Activated T-cell treated with anti-CD3 and anti-CD28 coated beads, Interleukin-2, amount 50 U/mL, for 4 hours (primary cell): ENCODE measurements at regions not wholly inside any gene's neighbourhood (a gene's known extent, or its start where the extent isn't known, plus 50 kb on each side); places are given as distances from the start of the nearest gene placed in this dataset.

Experiments
- ATAC-seq, 2 donors: fragments of 200-7000 bp; cut with Tn5 transposase; one replicate each; pipeline ENCODE4 v1.10.0; 2021
- DNase-seq: peaks from one replicate; pipeline ENCODE4 v3.0.0-alpha.2; 2020
- H3K27me3 Mint-ChIP-seq: one replicate; pipeline ENCODE4 v1.8.0; 2021; ENCODE audit warnings: low read depth, mixed read lengths
- H3K36me3 Mint-ChIP-seq: one replicate; pipeline ENCODE4 v1.8.0; 2022; ENCODE audit warnings: mixed read lengths; ENCODE audit not compliant: insufficient read depth
- H3K4me1 Mint-ChIP-seq: one replicate; pipeline ENCODE4 v1.8.0; 2021; ENCODE audit warnings: low read depth, mixed read lengths
- H3K4me3 Mint-ChIP-seq: one replicate; pipeline ENCODE4 v1.8.0; 2021; ENCODE audit warnings: mild to moderate bottlenecking, moderate library complexity, mixed read lengths
- H3K9me3 Mint-ChIP-seq: one replicate; pipeline ENCODE4 v1.8.0; 2021; ENCODE audit warnings: mixed read lengths

- ATAC-seq (no peak), DNase-seq (no peak)
- Mint-ChIP-seq H3K27me3 (no peaks in the 10 kb centered on the region), H3K4me1 (no peaks in the 10 kb centered on the region), H3K9me3 (no peaks in the 10 kb centered on the region), H3K36me3 (no peaks in the 10 kb centered on the region), H3K4me3 (no peak overlapping the region)
Measured at GRCh38 chr2:239516286-239516953, 115.6 kb upstream of the HDAC4 start.

GRCh38 chr2:239514754-239515530 lies 114.1 kb upstream of the HDAC4 start:
- Mint-ChIP-seq H3K4me1 (no peaks in the 10 kb centered on the region), H3K27me3 (no peaks in the 10 kb centered on the region), H3K36me3 (no peaks in the 10 kb centered on the region), H3K9me3 (no peaks in the 10 kb centered on the region), H3K4me3 (no peak overlapping the region)
- ATAC-seq (no peak), DNase-seq (no peak)

- Mint-ChIP-seq H3K4me3 (no peak overlapping the region), H3K9me3 (no peaks in the 10 kb centered on the region), H3K4me1 (no peaks in the 10 kb centered on the region), H3K36me3 (no peaks in the 10 kb centered on the region), H3K27me3 (no peaks in the 10 kb centered on the region)
- ATAC-seq (no peak), DNase-seq (no peak)
Measured at GRCh38 chr2:239512054-239512453, 111.2 kb upstream of the HDAC4 start.

GRCh38 chr2:239509373-239510143 lies 108.7 kb upstream of the HDAC4 start:
- H3K36me3 Mint-ChIP-seq: no peaks in the 10 kb centered on the region
- ATAC-seq: no peak
- no peaks in the 10 kb centered on the region for H3K9me3 Mint-ChIP-seq
- DNase-seq: no peak
- H3K27me3 Mint-ChIP-seq: no peaks in the 10 kb centered on the region
- H3K4me3 Mint-ChIP-seq: no peak overlapping the region
- no peaks in the 10 kb centered on the region for H3K4me1 Mint-ChIP-seq

- no peak for DNase-seq
- Mint-ChIP-seq H3K4me1 (no peaks in the 10 kb centered on the region), H3K4me3 (no peak overlapping the region), H3K9me3 (no peaks in the 10 kb centered on the region), H3K36me3 (no peaks in the 10 kb centered on the region), H3K27me3 (no peaks in the 10 kb centered on the region)
- ATAC-seq: no peak
Measured at GRCh38 chr2:239508261-239508660, 107.4 kb upstream of the HDAC4 start.

- Mint-ChIP-seq H3K27me3 (no peaks in the 10 kb centered on the region), H3K4me1 (no peaks in the 10 kb centered on the region), H3K9me3 (no peaks in the 10 kb centered on the region), H3K36me3 (no peaks in the 10 kb centered on the region), H3K4me3 (no peak overlapping the region)
- ATAC-seq: no peak
- no peak for DNase-seq
Measured at GRCh38 chr2:239507576-239508258, 106.9 kb upstream of the HDAC4 start.

GRCh38 chr2:239506961-239507360 lies 106.1 kb upstream of the HDAC4 start:
- H3K4me1 Mint-ChIP-seq: no peaks in the 10 kb centered on the region
- no peaks in the 10 kb centered on the region for H3K36me3 Mint-ChIP-seq
- DNase-seq (no peak), ATAC-seq (no peak)
- no peaks in the 10 kb centered on the region for H3K27me3 Mint-ChIP-seq
- H3K9me3 Mint-ChIP-seq: no peaks in the 10 kb centered on the region
- no peak overlapping the region for H3K4me3 Mint-ChIP-seq

GRCh38 chr2:239506101-239506857 lies 105.5 kb upstream of the HDAC4 start:
- Mint-ChIP-seq H3K36me3 (no peaks in the 10 kb centered on the region), H3K4me1 (no peaks in the 10 kb centered on the region), H3K27me3 (no peaks in the 10 kb centered on the region), H3K4me3 (no peak overlapping the region), H3K9me3 (no peaks in the 10 kb centered on the region)
- ATAC-seq (no peak), DNase-seq (no peak)

- no peaks in the 10 kb centered on the region for H3K27me3 Mint-ChIP-seq
- ATAC-seq (no peak), DNase-seq (no peak)
- H3K4me3 Mint-ChIP-seq: no peak overlapping the region
- no peaks in the 10 kb centered on the region for H3K4me1 Mint-ChIP-seq
- no peaks in the 10 kb centered on the region for H3K9me3 Mint-ChIP-seq
- no peaks in the 10 kb centered on the region for H3K36me3 Mint-ChIP-seq
Measured at GRCh38 chr2:239504643-239505235, 103.9 kb upstream of the HDAC4 start.

- Mint-ChIP-seq H3K4me3 (no peak overlapping the region), H3K9me3 (no peaks in the 10 kb centered on the region), H3K27me3 (no peaks in the 10 kb centered on the region), H3K36me3 (no peaks in the 10 kb centered on the region), H3K4me1 (no peaks in the 10 kb centered on the region)
- ATAC-seq: no peak
- no peak for DNase-seq
Measured at GRCh38 chr2:239502430-239503186, 101.8 kb upstream of the HDAC4 start.

GRCh38 chr2:239500574-239501550 lies 100.0 kb upstream of the HDAC4 start:
- Mint-ChIP-seq H3K4me3 (no peak overlapping the region), H3K27me3 (no peaks in the 10 kb centered on the region), H3K36me3 (no peaks in the 10 kb centered on the region), H3K9me3 (no peaks in the 10 kb centered on the region), H3K4me1 (no peaks in the 10 kb centered on the region)
- ATAC-seq (no peak), DNase-seq (no peak)
